CD4-positive, alpha-beta T cell treated with Interferon gamma for 1 hour (primary cell): ENCODE measurements at regions not wholly inside any gene's neighbourhood (a gene's known extent, or its start where the extent isn't known, plus 50 kb on each side); places are given as distances from the start of the nearest gene placed in this dataset.

ENCODE experiments used
- DNase-seq: peaks from one replicate; pipeline ENCODE4 v3.0.0-alpha.2; 2020

- no peak for DNase-seq
Measured at GRCh38 chr10:123502983-123503382, 163.2 kb upstream of the GPR26 start.

GRCh38 chr10:123506455-123506854, 159.7 kb upstream of the GPR26 start:
- DNase-seq: no peak

- no peak for DNase-seq
Measured at GRCh38 chr10:123507298-123507697, 158.9 kb upstream of the GPR26 start.

GRCh38 chr10:123509338-123509737, 156.8 kb upstream of the GPR26 start:
- DNase-seq: no peak

- no peak for DNase-seq
Measured at GRCh38 chr10:123512901-123513775, 153.0 kb upstream of the GPR26 start.

GRCh38 chr10:123513870-123514269, 152.3 kb upstream of the GPR26 start:
- DNase-seq: no peak

- no peak for DNase-seq
Measured at GRCh38 chr10:123514996-123515395, 151.2 kb upstream of the GPR26 start.

- no peak for DNase-seq
Measured at GRCh38 chr10:123515661-123516060, 150.5 kb upstream of the GPR26 start.

GRCh38 chr10:123516291-123516690, 149.9 kb upstream of the GPR26 start:
- DNase-seq: no peak

GRCh38 chr10:123517426-123517825, 148.7 kb upstream of the GPR26 start:
- no peak for DNase-seq

- DNase-seq: no peak
Measured at GRCh38 chr10:123517901-123518300, 148.3 kb upstream of the GPR26 start.

GRCh38 chr10:123518765-123519164, 147.4 kb upstream of the GPR26 start:
- DNase-seq: no peak

GRCh38 chr10:123519861-123520260, 146.3 kb upstream of the GPR26 start:
- DNase-seq: no peak

GRCh38 chr10:123521076-123521475, 145.1 kb upstream of the GPR26 start:
- DNase-seq: no peak

- DNase-seq: no peak
Measured at GRCh38 chr10:123521556-123521955, 144.6 kb upstream of the GPR26 start.

GRCh38 chr10:123522702-123523312, 143.3 kb upstream of the GPR26 start:
- no peak for DNase-seq

GRCh38 chr10:123523833-123524232, 142.3 kb upstream of the GPR26 start:
- DNase-seq: no peak

- DNase-seq: no peak
Measured at GRCh38 chr10:123526356-123527064, 139.6 kb upstream of the GPR26 start.

- no peak for DNase-seq
Measured at GRCh38 chr10:123527151-123527550, 139.0 kb upstream of the GPR26 start.

GRCh38 chr10:123529146-123529760, 136.9 kb upstream of the GPR26 start:
- no peak for DNase-seq

GRCh38 chr10:123530166-123530870, 135.8 kb upstream of the GPR26 start:
- no peak for DNase-seq

- no peak for DNase-seq
Measured at GRCh38 chr10:123535386-123535785, 130.8 kb upstream of the GPR26 start.
